WTC11 (cell line): ENCODE measurements at regions not wholly inside any gene's neighbourhood (a gene's known extent, or its start where the extent isn't known, plus 50 kb on each side); places are given as distances from the start of the nearest gene placed in this dataset.

Source experiments
- ATAC-seq: fragments of 200-7000 bp; cut with Tn5 transposase; 2 replicates; pipeline ENCODE4 v1.10.0; 2021; ENCODE audit warnings: mild to moderate bottlenecking, moderate library complexity
- CTCF ChIA-PET: fragments of 300-600 bp; sonication (Branson Sonifier 250); formaldehyde crosslinking; loops from one replicate; lab custom pipeline; 2021; ENCODE audit warnings: antibody characterized with exemption; lab: Charles Lee
- POLR2A ChIA-PET: fragments of 350-600 bp; sonication (Branson Sonifier 250); formaldehyde crosslinking; loops from one replicate; lab custom pipeline; 2021; ENCODE audit warnings: antibody characterized with exemption; lab: Charles Lee
- DNase-seq: peaks from one replicate; pipeline ENCODE4 v3.0.0; 2021; ENCODE audit warnings: low spot score
- H3K27ac Mint-ChIP-seq: 2 replicates; pipeline ENCODE4 v1.8.0; 2021; ENCODE audit warnings: mixed read lengths
- H3K27me3 Mint-ChIP-seq: 2 replicates; pipeline ENCODE4 v1.8.0; 2021; ENCODE audit warnings: low read depth, mild to moderate bottlenecking, moderate library complexity, mixed read lengths
- H3K36me3 Mint-ChIP-seq: 2 replicates; pipeline ENCODE4 v1.8.0; 2021; ENCODE audit warnings: mixed read lengths
- H3K4me1 Mint-ChIP-seq: 2 replicates; pipeline ENCODE4 v1.8.0; 2022; ENCODE audit warnings: mixed read lengths
- H3K4me3 Mint-ChIP-seq: 2 replicates; pipeline ENCODE4 v1.8.0; 2021; ENCODE audit warnings: mild to moderate bottlenecking, moderate library complexity, mixed read lengths
- H3K9me3 Mint-ChIP-seq: 2 replicates; pipeline ENCODE4 v1.8.0; 2021; ENCODE audit warnings: mixed read lengths
- CREB1 ChIP-seq: sonication (generic); formaldehyde crosslinking; IDR thresholded peaks from 2 replicates; pipeline ENCODE4 v1.8.0; 2023; ENCODE audit warnings: mild to moderate bottlenecking, missing genetic modification reagents
- ELF4 ChIP-seq: sonication (generic); formaldehyde crosslinking; IDR thresholded peaks from 2 replicates; pipeline ENCODE4 v1.8.1; 2022; ENCODE audit warnings: low read depth, mild to moderate bottlenecking, moderate library complexity, missing genetic modification reagents
- ETV6 ChIP-seq: sonication (generic); formaldehyde crosslinking; IDR thresholded peaks from 2 replicates; pipeline ENCODE4 v1.8.1; 2022; ENCODE audit warnings: mild to moderate bottlenecking, missing genetic modification reagents
- FOXK1 ChIP-seq: sonication (generic); formaldehyde crosslinking; IDR thresholded peaks from 2 replicates; pipeline ENCODE4 v1.8.0; 2022; ENCODE audit warnings: mild to moderate bottlenecking, moderate library complexity, missing genetic modification reagents
- GRHL2 ChIP-seq: fragments of 250-450 bp; sonication (Bioruptor Pico); IDR thresholded peaks from 2 replicates; pipeline ENCODE4 v1.8.0; 2022; ENCODE audit warnings: mild to moderate bottlenecking, moderate library complexity; ENCODE audit not compliant: insufficient replicate concordance, severe bottlenecking
- IRF2 ChIP-seq: sonication (generic); formaldehyde crosslinking; IDR thresholded peaks from 2 replicates; pipeline ENCODE4 v1.8.0; 2022; ENCODE audit warnings: low read depth, missing genetic modification reagents, borderline replicate concordance
- MYBL2 ChIP-seq: sonication (generic); formaldehyde crosslinking; IDR thresholded peaks from 2 replicates; pipeline ENCODE4 v1.8.1; 2023; ENCODE audit warnings: mild to moderate bottlenecking, moderate library complexity, missing genetic modification reagents
- NFYB ChIP-seq: sonication (generic); formaldehyde crosslinking; conservative IDR thresholded peaks from 2 replicates; pipeline ENCODE4 v1.8.0; 2022; ENCODE audit warnings: low read depth, missing genetic modification reagents
- NR2C2 ChIP-seq: sonication (generic); formaldehyde crosslinking; IDR thresholded peaks from 2 replicates; pipeline ENCODE4 v1.8.0; 2022; ENCODE audit warnings: mild to moderate bottlenecking, missing genetic modification reagents
- PRDM15 ChIP-seq: sonication (generic); formaldehyde crosslinking; IDR thresholded peaks from 2 replicates; pipeline ENCODE4 v1.8.0; 2022; ENCODE audit warnings: missing genetic modification reagents
- SP1 ChIP-seq: sonication (generic); formaldehyde crosslinking; conservative IDR thresholded peaks from 2 replicates; pipeline ENCODE4 v1.8.1; 2022; ENCODE audit warnings: missing genetic modification reagents
- TCF7 ChIP-seq: sonication (generic); formaldehyde crosslinking; IDR thresholded peaks from 2 replicates; pipeline ENCODE4 v1.8.0; 2022; ENCODE audit warnings: mild to moderate bottlenecking, low read depth, missing genetic modification reagents, moderate library complexity
- TEAD4 ChIP-seq: sonication (generic); formaldehyde crosslinking; IDR thresholded peaks from 2 replicates; pipeline ENCODE4 v1.8.0; 2022; ENCODE audit warnings: mild to moderate bottlenecking, missing genetic modification reagents
- ZNF138 ChIP-seq: sonication (generic); formaldehyde crosslinking; conservative IDR thresholded peaks from 2 replicates; pipeline ENCODE4 v1.8.1; 2022; ENCODE audit warnings: mild to moderate bottlenecking, moderate library complexity, missing genetic modification reagents
- ZNF232 ChIP-seq: sonication (generic); formaldehyde crosslinking; IDR thresholded peaks from 2 replicates; pipeline ENCODE4 v1.8.0; 2022; ENCODE audit warnings: mild to moderate bottlenecking, missing genetic modification reagents
- ZNF263 ChIP-seq: sonication (generic); formaldehyde crosslinking; IDR thresholded peaks from 2 replicates; pipeline ENCODE4 v1.8.1; 2022; ENCODE audit warnings: low read depth, mild to moderate bottlenecking, moderate library complexity, missing genetic modification reagents
- ZNF317 ChIP-seq: sonication (generic); formaldehyde crosslinking; IDR thresholded peaks from 2 replicates; pipeline ENCODE4 v1.8.1; 2023; ENCODE audit warnings: low read depth, mild to moderate bottlenecking, moderate library complexity, missing genetic modification reagents, borderline replicate concordance
- ZNF416 ChIP-seq: fragments of 250-450 bp; sonication (Bioruptor Pico); IDR thresholded peaks from 2 replicates; pipeline ENCODE4 v1.9.0; 2021; ENCODE audit warnings: mild to moderate bottlenecking, inconsistent platforms
- ZNF423 ChIP-seq: fragments of 250-450 bp; sonication (Bioruptor Pico); IDR thresholded peaks from 2 replicates; pipeline ENCODE4 v2.1.2; 2022; ENCODE audit warnings: mild to moderate bottlenecking, moderate library complexity
- TF ChIP-seq, protein P1 (sequence below): sonication (generic); formaldehyde crosslinking; IDR thresholded peaks from 2 replicates; pipeline ENCODE4 v1.8.1; 2022; ENCODE audit warnings: mild to moderate bottlenecking, missing genetic modification reagents, moderate library complexity, borderline replicate concordance
- TF ChIP-seq, protein P2 (sequence below): sonication (generic); formaldehyde crosslinking; IDR thresholded peaks from 2 replicates; pipeline ENCODE4 v1.8.1; 2022; ENCODE audit warnings: mild to moderate bottlenecking, moderate library complexity, missing genetic modification reagents
- TF ChIP-seq, protein P3 (sequence below): sonication (generic); formaldehyde crosslinking; IDR thresholded peaks from 2 replicates; pipeline ENCODE4 v1.8.0; 2023; ENCODE audit warnings: mild to moderate bottlenecking, missing genetic modification reagents

DNA sequence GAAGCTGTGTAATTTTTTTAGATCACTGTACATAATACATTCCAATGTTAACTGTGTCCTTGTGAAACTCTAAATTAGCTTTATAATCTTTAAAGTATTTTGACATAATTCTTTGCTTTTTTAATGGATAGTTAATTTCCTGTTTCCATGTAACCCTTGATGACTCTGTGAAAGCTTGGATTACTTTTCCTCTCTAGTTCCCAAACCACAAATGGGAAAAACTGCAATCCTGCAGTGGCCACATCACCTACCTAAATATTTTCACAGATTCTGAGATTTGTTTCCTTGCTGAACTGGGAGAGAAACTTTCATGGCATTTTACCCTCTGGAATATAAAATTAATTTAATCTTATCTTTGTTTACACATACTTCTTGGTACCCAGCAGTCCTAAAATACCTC lies 161.6 kb upstream of the CCDC68 start:
- POLR2A ChIA-PET = no interaction called here
- H3K36me3 Mint-ChIP-seq = no peaks in the 10 kb centered on the region
- no peaks in the 10 kb centered on the region for H3K4me1 Mint-ChIP-seq
- TF ChIP-seq ZNF232 = no peak
- no peak for TF ChIP-seq TCF7 (CRISPR knock-in tag)
- TF ChIP-seq, all 79 proteins: peak for 0
- Mint-ChIP-seq H3K4me3 (no peak overlapping the region), H3K27ac (no peak overlapping the region), H3K9me3 (no peaks in the 10 kb centered on the region), H3K27me3 (no peaks in the 10 kb centered on the region)
- ATAC-seq (no peak), DNase-seq (no peak)
- CTCF ChIA-PET = no interaction called here

DNA sequence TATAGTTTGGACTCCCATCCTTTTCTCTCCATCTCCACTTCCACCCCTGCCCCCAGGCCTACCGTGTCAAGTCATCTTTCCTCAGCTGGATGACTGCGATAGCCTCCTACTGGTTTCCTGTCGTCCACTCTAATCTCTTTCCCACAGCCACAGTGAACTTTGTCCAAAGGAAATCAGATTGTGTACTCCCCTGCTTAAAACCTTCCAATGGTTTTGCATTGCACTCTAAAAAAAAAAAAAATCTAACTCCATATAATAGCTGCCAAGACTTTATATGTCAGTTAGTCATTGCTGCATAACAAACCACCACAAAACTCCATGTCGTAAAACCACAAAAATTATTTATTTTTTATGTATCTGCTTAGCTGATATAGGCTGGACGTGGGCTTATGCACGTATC lies 160.2 kb upstream of the CCDC68 start:
- no peak for ATAC-seq
- TF ChIP-seq IRF2 (CRISPR knock-in tag) (no peak), NR2C2 (no peak), FOXK1 (no peak), GRHL2 (CRISPR knock-in tag) (no peak), ZNF263 (CRISPR knock-in tag) (no peak)
- TF ChIP-seq, protein P1, sequence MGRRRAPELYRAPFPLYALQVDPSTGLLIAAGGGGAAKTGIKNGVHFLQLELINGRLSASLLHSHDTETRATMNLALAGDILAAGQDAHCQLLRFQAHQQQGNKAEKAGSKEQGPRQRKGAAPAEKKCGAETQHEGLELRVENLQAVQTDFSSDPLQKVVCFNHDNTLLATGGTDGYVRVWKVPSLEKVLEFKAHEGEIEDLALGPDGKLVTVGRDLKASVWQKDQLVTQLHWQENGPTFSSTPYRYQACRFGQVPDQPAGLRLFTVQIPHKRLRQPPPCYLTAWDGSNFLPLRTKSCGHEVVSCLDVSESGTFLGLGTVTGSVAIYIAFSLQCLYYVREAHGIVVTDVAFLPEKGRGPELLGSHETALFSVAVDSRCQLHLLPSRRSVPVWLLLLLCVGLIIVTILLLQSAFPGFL = no peak
- TF ChIP-seq, protein P2, sequence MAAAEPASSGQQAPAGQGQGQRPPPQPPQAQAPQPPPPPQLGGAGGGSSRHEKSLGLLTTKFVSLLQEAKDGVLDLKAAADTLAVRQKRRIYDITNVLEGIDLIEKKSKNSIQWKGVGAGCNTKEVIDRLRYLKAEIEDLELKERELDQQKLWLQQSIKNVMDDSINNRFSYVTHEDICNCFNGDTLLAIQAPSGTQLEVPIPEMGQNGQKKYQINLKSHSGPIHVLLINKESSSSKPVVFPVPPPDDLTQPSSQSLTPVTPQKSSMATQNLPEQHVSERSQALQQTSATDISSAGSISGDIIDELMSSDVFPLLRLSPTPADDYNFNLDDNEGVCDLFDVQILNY (CRISPR knock-in tag) = no peak
- DNase-seq = no peak
- Mint-ChIP-seq H3K9me3 (no peaks in the 10 kb centered on the region), H3K27ac (no peak overlapping the region), H3K4me3 (no peak overlapping the region), H3K36me3 (no peaks in the 10 kb centered on the region), H3K4me1 (no peaks in the 10 kb centered on the region), H3K27me3 (no peaks in the 10 kb centered on the region)
- ChIA-PET CTCF (no interaction called here), POLR2A (no interaction called here)

DNA sequence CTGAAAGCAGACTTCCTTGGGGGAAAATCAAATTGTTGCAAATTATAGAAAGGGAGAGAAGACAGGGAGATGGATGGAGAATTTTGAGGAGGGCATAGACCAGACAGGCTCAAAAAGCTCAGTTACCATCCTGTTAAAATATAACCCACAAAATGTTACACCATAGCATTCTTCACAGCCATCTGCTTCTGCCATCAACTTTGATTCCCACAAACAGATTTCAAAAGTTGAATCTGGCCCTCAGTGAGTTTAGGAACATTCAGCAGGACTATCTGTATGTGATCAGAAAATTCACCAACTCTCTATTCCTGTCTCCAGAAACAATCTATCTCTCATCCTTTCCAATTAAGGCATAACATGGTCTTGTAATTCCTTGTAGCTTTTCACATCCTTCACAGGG lies 159.8 kb upstream of the CCDC68 start:
- H3K27me3 Mint-ChIP-seq = no peaks in the 10 kb centered on the region
- POLR2A ChIA-PET = no interaction called here
- no peak for DNase-seq
- no peaks in the 10 kb centered on the region for H3K36me3 Mint-ChIP-seq
- H3K4me1 Mint-ChIP-seq = no peaks in the 10 kb centered on the region
- no peak for ATAC-seq
- H3K4me3 Mint-ChIP-seq = no peak overlapping the region
- CTCF ChIA-PET = no interaction called here
- no peak overlapping the region for H3K27ac Mint-ChIP-seq
- H3K9me3 Mint-ChIP-seq = no peaks in the 10 kb centered on the region
- TF ChIP-seq ZNF416 (CRISPR knock-in tag) (no peak), TEAD4 (CRISPR knock-in tag) (no peak), GRHL2 (CRISPR knock-in tag) (no peak), ZNF138 (no peak), ETV6 (CRISPR knock-in tag) (no peak), PRDM15 (no peak), MYBL2 (CRISPR knock-in tag) (no peak), CREB1 (CRISPR knock-in tag) (no peak), FOXK1 (no peak), SP1 (no peak), ZNF423 (no peak), ELF4 (CRISPR knock-in tag) (no peak), ZNF317 (CRISPR knock-in tag) (no peak), NFYB (CRISPR knock-in tag) (no peak), NR2C2 (no peak)
- TF ChIP-seq, protein P3, sequence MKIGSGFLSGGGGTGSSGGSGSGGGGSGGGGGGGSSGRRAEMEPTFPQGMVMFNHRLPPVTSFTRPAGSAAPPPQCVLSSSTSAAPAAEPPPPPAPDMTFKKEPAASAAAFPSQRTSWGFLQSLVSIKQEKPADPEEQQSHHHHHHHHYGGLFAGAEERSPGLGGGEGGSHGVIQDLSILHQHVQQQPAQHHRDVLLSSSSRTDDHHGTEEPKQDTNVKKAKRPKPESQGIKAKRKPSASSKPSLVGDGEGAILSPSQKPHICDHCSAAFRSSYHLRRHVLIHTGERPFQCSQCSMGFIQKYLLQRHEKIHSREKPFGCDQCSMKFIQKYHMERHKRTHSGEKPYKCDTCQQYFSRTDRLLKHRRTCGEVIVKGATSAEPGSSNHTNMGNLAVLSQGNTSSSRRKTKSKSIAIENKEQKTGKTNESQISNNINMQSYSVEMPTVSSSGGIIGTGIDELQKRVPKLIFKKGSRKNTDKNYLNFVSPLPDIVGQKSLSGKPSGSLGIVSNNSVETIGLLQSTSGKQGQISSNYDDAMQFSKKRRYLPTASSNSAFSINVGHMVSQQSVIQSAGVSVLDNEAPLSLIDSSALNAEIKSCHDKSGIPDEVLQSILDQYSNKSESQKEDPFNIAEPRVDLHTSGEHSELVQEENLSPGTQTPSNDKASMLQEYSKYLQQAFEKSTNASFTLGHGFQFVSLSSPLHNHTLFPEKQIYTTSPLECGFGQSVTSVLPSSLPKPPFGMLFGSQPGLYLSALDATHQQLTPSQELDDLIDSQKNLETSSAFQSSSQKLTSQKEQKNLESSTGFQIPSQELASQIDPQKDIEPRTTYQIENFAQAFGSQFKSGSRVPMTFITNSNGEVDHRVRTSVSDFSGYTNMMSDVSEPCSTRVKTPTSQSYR (CRISPR knock-in tag) = no peak
